ENCODE measurements at regions not wholly inside any gene's neighbourhood (a gene's known extent, or its start where the extent isn't known, plus 50 kb on each side); places are given as distances from the start of the nearest gene placed in this dataset.

DNA sequence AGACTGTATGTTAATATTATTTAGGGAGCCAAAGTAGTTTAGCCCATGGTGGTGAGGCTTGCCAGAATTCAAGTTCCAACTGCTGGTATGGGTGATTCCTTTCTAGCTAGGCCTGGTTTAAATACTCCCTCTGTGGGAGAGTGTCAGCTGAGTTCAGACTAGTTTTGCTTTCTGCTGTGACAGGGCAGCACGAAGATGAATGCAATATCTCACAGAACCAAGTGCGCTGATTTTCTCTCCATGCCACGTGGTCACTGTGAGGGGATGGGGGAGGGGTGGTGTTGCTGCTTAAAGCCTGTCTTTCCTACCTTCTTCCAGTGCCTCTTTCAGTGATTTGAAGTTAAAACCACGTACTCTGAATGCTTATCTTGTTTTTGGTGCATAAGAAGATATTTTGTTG is 445.7 kb upstream of the CXorf51B start:
- no peak overlapping the region for H3K9ac ChIP-seq
- H3K27me3 Mint-ChIP-seq (ENCODE audit: insufficient read depth, low read depth) = no peaks in the 10 kb centered on the region
- no peak for DNase-seq (ENCODE audit: low spot score)
- H3K4me3 ChIP-seq = no peak overlapping the region
- H3K36me3 Mint-ChIP-seq = no peaks in the 10 kb centered on the region
- H3K4me3 Mint-ChIP-seq = no peak overlapping the region
- no peaks in the 10 kb centered on the region for H3K79me2 ChIP-seq (ENCODE audit: low read depth)
- H3K36me3 ChIP-seq = no peaks in the 10 kb centered on the region
- H3K9me3 ChIP-seq (ENCODE audit: low read depth) = no peaks in the 10 kb centered on the region
- H3K27me3 ChIP-seq = no peaks in the 10 kb centered on the region
- no peak overlapping the region for H3K27ac Mint-ChIP-seq
- H3F3A ChIP-seq (ENCODE audit: low read depth) = no peaks in the 10 kb centered on the region
- H3K4me1 ChIP-seq = no peaks in the 10 kb centered on the region
- H3K27ac ChIP-seq = no peak overlapping the region
- H2AFZ ChIP-seq (replicated peaks) = no peak overlapping the region
- no peaks in the 10 kb centered on the region for H3K9me3 Mint-ChIP-seq
- H3K4me2 ChIP-seq = no peak overlapping the region
- no peaks in the 10 kb centered on the region for H4K20me1 ChIP-seq (ENCODE audit: low read depth)
- no peaks in the 10 kb centered on the region for H3K4me1 Mint-ChIP-seq
- no peak for TF ChIP-seq EZH2 (IDR thresholded peaks at IDR 0.05)
- TF ChIP-seq EZH2phosphoT487 (IDR thresholded peaks at IDR 0.05) = no peak
- TF ChIP-seq, protein P1, sequence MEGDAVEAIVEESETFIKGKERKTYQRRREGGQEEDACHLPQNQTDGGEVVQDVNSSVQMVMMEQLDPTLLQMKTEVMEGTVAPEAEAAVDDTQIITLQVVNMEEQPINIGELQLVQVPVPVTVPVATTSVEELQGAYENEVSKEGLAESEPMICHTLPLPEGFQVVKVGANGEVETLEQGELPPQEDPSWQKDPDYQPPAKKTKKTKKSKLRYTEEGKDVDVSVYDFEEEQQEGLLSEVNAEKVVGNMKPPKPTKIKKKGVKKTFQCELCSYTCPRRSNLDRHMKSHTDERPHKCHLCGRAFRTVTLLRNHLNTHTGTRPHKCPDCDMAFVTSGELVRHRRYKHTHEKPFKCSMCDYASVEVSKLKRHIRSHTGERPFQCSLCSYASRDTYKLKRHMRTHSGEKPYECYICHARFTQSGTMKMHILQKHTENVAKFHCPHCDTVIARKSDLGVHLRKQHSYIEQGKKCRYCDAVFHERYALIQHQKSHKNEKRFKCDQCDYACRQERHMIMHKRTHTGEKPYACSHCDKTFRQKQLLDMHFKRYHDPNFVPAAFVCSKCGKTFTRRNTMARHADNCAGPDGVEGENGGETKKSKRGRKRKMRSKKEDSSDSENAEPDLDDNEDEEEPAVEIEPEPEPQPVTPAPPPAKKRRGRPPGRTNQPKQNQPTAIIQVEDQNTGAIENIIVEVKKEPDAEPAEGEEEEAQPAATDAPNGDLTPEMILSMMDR (IDR thresholded peaks at IDR 0.05) = no peak

- Histone ChIP-seq H3K4me3 (no peak overlapping the region), H3K36me3 (no peaks in the 10 kb centered on the region), H4K20me1 (ENCODE audit: low read depth) (no peaks in the 10 kb centered on the region), H2AFZ (replicated peaks) (no peak overlapping the region), H3K4me2 (no peak overlapping the region), H3K9ac (no peak overlapping the region), H3K9me3 (ENCODE audit: low read depth) (no peaks in the 10 kb centered on the region), H3K27me3 (no peaks in the 10 kb centered on the region), H3F3A (ENCODE audit: low read depth) (no peaks in the 10 kb centered on the region), H3K79me2 (ENCODE audit: low read depth) (no peaks in the 10 kb centered on the region), H3K4me1 (no peaks in the 10 kb centered on the region), H3K27ac (no peak overlapping the region)
- H3K36me3 Mint-ChIP-seq = no peaks in the 10 kb centered on the region
- no peak overlapping the region for H3K4me3 Mint-ChIP-seq
- H3K27ac Mint-ChIP-seq = no peak overlapping the region
- TF ChIP-seq EZH2 (IDR thresholded peaks at IDR 0.05) (no peak), EZH2phosphoT487 (IDR thresholded peaks at IDR 0.05) (no peak)
- TF ChIP-seq, protein P1 (IDR thresholded peaks at IDR 0.05) = no peak
- no peak for DNase-seq (ENCODE audit: low spot score)
- no peaks in the 10 kb centered on the region for H3K4me1 Mint-ChIP-seq
- H3K9me3 Mint-ChIP-seq = peaks cover 3% of the 10 kb centered on the region
- peaks cover 2% of the 10 kb centered on the region for H3K27me3 Mint-ChIP-seq (ENCODE audit: insufficient read depth, low read depth)
These were observed 424.0 kb upstream of the CXorf51B start for GRCh38 chrX:146385529-146385928.

DNA sequence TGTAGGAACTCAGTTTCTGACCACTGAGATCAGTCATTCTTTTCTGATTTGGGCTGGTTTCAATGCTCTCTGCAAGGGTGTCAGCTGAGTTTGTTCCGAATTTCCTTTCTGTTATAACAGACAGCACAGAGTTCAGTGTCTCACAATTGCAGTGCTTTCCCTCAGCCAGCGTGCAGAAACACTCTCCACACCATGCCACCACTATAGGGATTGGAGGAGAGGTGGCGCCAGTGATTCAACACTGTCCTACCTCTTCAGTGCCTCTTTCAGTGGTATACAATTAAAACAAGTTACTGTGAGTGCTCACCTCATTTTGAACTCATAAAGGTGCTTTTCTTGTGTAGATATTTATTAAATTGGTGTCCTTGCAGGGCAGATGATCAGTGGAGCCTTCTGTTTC is 413.2 kb upstream of the CXorf51B start:
- TF ChIP-seq EZH2 (IDR thresholded peaks at IDR 0.05) = no peak
- TF ChIP-seq EZH2phosphoT487 (IDR thresholded peaks at IDR 0.05) = no peak
- TF ChIP-seq, protein P1 (IDR thresholded peaks at IDR 0.05) = peak; percentile 29
- DNase-seq (ENCODE audit: low spot score) = peak; percentile 15
- Histone ChIP-seq H3K4me3 (no peak overlapping the region), H2AFZ (replicated peaks) (peak overlapping the region; percentile 68), H3K27ac (no peak overlapping the region), H3K9me3 (ENCODE audit: low read depth) (peaks cover 7% of the 10 kb centered on the region), H3K79me2 (ENCODE audit: low read depth) (no peaks in the 10 kb centered on the region), H3K9ac (no peak overlapping the region), H3F3A (ENCODE audit: low read depth) (no peaks in the 10 kb centered on the region), H3K27me3 (no peaks in the 10 kb centered on the region), H4K20me1 (ENCODE audit: low read depth) (no peaks in the 10 kb centered on the region), H3K4me1 (no peaks in the 10 kb centered on the region), H3K36me3 (no peaks in the 10 kb centered on the region), H3K4me2 (no peak overlapping the region)
- Mint-ChIP-seq H3K36me3 (no peaks in the 10 kb centered on the region), H3K4me1 (no peaks in the 10 kb centered on the region), H3K9me3 (peaks cover 2% of the 10 kb centered on the region), H3K27ac (no peak overlapping the region), H3K27me3 (ENCODE audit: insufficient read depth, low read depth) (peaks cover 5% of the 10 kb centered on the region), H3K4me3 (no peak overlapping the region)
